ENCODE measurements at regions not wholly inside any gene's neighbourhood (a gene's known extent, or its start where the extent isn't known, plus 50 kb on each side); places are given as distances from the start of the nearest gene placed in this dataset.

GRCh38 chr4:59689149-59689548, 1511.0 kb upstream of the ADGRL3 start:
- Histone ChIP-seq H3K4me2 (ENCODE audit: low read depth, low read length) (no peak overlapping the region), H3K27me3 (ENCODE audit: control insufficient read depth in 1 of 2, insufficient read depth in 2 of 2, low read length in 2 of 2) (no peaks in the 10 kb centered on the region; a peak in 1 of 5 replicates), H3K9me3 (ENCODE audit: low read length) (no peaks in the 10 kb centered on the region), H3K36me3 (replicated peaks in 1 of 2; ENCODE audit: control insufficient read depth in 1 of 2, insufficient read depth in 2 of 2, low read length in 2 of 2) (no peaks in the 10 kb centered on the region), H3K4me1 (ENCODE audit: insufficient read depth, low read length) (no peaks in the 10 kb centered on the region), H4K20me1 (ENCODE audit: insufficient read depth, low read length) (no peaks in the 10 kb centered on the region), H2AFZ (ENCODE audit: low read length) (no peak overlapping the region), H3K79me2 (ENCODE audit: insufficient read depth, low read length) (no peaks in the 10 kb centered on the region), H3K9ac (ENCODE audit: insufficient read depth, low read depth, low read length) (no peak overlapping the region), H3K27ac (ENCODE audit: extremely low read length, insufficient read depth, low read length) (no peak overlapping the region), H3K4me3 (replicated peaks in 1 of 3; ENCODE audit: insufficient read depth in 1 of 3, low read depth in 2 of 3, low read length in 3 of 3) (no peak overlapping the region)
- ChIA-PET POLR2A (no interaction called here), CTCF (ENCODE audit: low intra/inter-chr PET ratio, low total read pairs) (no interaction called here)
- intact Hi-C loops (cut with micrococcal nuclease; ENCODE audit: unreplicated experiment) (no loop called here), in situ Hi-C loops (cut with HindIII; ENCODE audit: extremely low pct_ligation_motif_present, low pct_unique_long_range_greater_than_20kb) (no loop called here)
- DNase-seq (ENCODE audit: low spot score) (no peak), FAIRE-seq (no peak), ATAC-seq (no peak)
- WGBS (ENCODE audit: low lambda C conversion rate), result 0% methylated on average over 4 of the region's 6 CpGs
- no peak for TF ChIP-seq FOXO1 (CRISPR knock-in tag; IDR thresholded peaks at IDR 0.05)
- TF ChIP-seq ZNF44 (CRISPR knock-in tag; IDR thresholded peaks at IDR 0.05), result no peak
- TF ChIP-seq, protein P1, sequence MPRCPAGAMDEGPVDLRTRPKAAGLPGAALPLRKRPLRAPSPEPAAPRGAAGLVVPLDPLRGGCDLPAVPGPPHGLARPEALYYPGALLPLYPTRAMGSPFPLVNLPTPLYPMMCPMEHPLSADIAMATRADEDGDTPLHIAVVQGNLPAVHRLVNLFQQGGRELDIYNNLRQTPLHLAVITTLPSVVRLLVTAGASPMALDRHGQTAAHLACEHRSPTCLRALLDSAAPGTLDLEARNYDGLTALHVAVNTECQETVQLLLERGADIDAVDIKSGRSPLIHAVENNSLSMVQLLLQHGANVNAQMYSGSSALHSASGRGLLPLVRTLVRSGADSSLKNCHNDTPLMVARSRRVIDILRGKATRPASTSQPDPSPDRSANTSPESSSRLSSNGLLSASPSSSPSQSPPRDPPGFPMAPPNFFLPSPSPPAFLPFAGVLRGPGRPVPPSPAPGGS (CRISPR knock-in tag; IDR thresholded peaks at IDR 0.05), result no peak
- no peak for TF ChIP-seq MTA1 (CRISPR knock-in tag; IDR thresholded peaks at IDR 0.05; ENCODE audit: borderline replicate concordance)
- BruUV-seq (replicated peaks), result no TSS peak

DNA sequence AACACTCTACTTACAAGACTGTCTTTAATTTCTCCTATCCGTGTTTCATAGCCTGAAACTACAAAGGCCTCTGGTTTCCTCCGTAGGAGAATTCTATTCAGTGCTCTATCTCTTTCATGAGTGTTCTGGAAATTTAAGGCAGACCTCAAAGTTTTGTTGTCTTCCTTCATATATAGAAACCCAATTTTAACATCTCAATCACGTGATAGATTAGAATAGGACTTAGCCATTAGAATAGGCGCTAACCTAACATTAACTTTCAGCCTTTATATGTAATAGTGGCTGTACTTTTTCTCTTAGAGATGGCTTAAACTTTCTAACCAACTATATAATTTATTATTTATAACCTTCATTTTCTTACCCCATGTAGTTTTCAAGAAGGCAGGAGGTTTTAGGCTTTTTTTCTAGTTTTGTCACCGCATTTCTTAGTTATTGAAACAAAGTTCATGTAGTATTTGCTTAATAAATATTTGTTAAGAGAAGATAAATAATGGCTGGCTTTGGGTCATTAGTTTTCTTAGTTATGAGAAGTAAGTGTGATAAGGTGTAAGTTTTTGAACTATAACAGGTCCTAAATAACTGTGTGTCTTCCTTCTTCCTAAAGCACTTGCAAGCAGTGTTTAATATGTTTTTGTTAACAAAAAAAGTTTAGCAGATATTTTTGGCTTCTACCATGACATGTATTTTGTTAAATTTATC, 1504.6 kb upstream of the ADGRL3 start:
- no peaks in the 10 kb centered on the region for H4K20me1 ChIP-seq (ENCODE audit: insufficient read depth, low read length)
- no peaks in the 10 kb centered on the region for H3K79me2 ChIP-seq (ENCODE audit: insufficient read depth, low read length)
- BruUV-seq (replicated peaks), result no TSS peak
- in situ Hi-C loops (cut with HindIII; ENCODE audit: extremely low pct_ligation_motif_present, low pct_unique_long_range_greater_than_20kb), result no loop called here
- no peak overlapping the region for H3K4me2 ChIP-seq (ENCODE audit: low read depth, low read length)
- DNase-seq (ENCODE audit: low spot score) (no peak), FAIRE-seq (no peak), ATAC-seq (no peak)
- no peak overlapping the region for H3K4me3 ChIP-seq (replicated peaks in 1 of 3; ENCODE audit: insufficient read depth in 1 of 3, low read depth in 2 of 3, low read length in 3 of 3)
- no peak overlapping the region for H3K9ac ChIP-seq (ENCODE audit: insufficient read depth, low read depth, low read length)
- no peaks in the 10 kb centered on the region for H3K9me3 ChIP-seq (ENCODE audit: low read length)
- H2AFZ ChIP-seq (ENCODE audit: low read length), result no peak overlapping the region
- no peaks in the 10 kb centered on the region for H3K4me1 ChIP-seq (ENCODE audit: insufficient read depth, low read length)
- ChIA-PET POLR2A (no interaction called here), CTCF (ENCODE audit: low intra/inter-chr PET ratio, low total read pairs) (no interaction called here)
- intact Hi-C loops (cut with micrococcal nuclease; ENCODE audit: unreplicated experiment), result no loop called here
- no peaks in the 10 kb centered on the region for H3K36me3 ChIP-seq (replicated peaks in 1 of 2; ENCODE audit: control insufficient read depth in 1 of 2, insufficient read depth in 2 of 2, low read length in 2 of 2)
- no peaks in the 10 kb centered on the region for H3K27me3 ChIP-seq (ENCODE audit: control insufficient read depth in 1 of 2, insufficient read depth in 2 of 2, low read length in 2 of 2)
- TF ChIP-seq RAD51 (IDR thresholded peaks at IDR 0.05; ENCODE audit: borderline replicate concordance), result peak; percentile 57; the same call in 1 of the 2 replicates
- no peak for TF ChIP-seq TMF1 (CRISPR knock-in tag; IDR thresholded peaks at IDR 0.05; ENCODE audit: low read depth)
- 19% methylated on average over 5 of the region's 5 CpGs for WGBS (ENCODE audit: low lambda C conversion rate)
- no peak overlapping the region for H3K27ac ChIP-seq (ENCODE audit: extremely low read length, insufficient read depth, low read length)
